NCI-H446 treated with DMSO at 0.1 percent for 48 hours (cell line): ENCODE measurements at regions not wholly inside any gene's neighbourhood (a gene's known extent, or its start where the extent isn't known, plus 50 kb on each side); places are given as distances from the start of the nearest gene placed in this dataset.
A peak's percentile ranks its signal among the peaks of the same experiment; 100 is the strongest.

Experiments
- DNase-seq: peaks from one replicate; lab custom pipeline; 2025; lab: John Stamatoyannopoulos, UW

GRCh38 chr20:63070771-63071540 lies 64.2 kb upstream of the BHLHE23 start:
- DNase-seq: no peak

GRCh38 chr20:63070301-63070625 lies 63.5 kb upstream of the BHLHE23 start:
- DNase-seq: no peak

- no peak for DNase-seq
Measured at GRCh38 chr20:63068711-63069367, 62.1 kb upstream of the BHLHE23 start.

- no peak for DNase-seq
Measured at GRCh38 chr20:63067721-63068560, 61.2 kb upstream of the BHLHE23 start.

- DNase-seq: no peak
Measured at GRCh38 chr20:63067266-63067635, 60.5 kb upstream of the BHLHE23 start.

GRCh38 chr20:63066506-63067265 lies 59.9 kb upstream of the BHLHE23 start:
- DNase-seq: no peak

- DNase-seq: no peak
Measured at GRCh38 chr20:63065911-63066310, 59.1 kb upstream of the BHLHE23 start.

- DNase-seq: no peak
Measured at GRCh38 chr20:63064745-63065711, 58.3 kb upstream of the BHLHE23 start.

GRCh38 chr20:63064310-63064709 lies 57.5 kb upstream of the BHLHE23 start:
- DNase-seq: no peak

GRCh38 chr20:63062188-63063140 lies 55.7 kb upstream of the BHLHE23 start:
- no peak for DNase-seq

GRCh38 chr20:63061771-63062100 lies 55.0 kb upstream of the BHLHE23 start:
- no peak for DNase-seq

- DNase-seq: no peak
Measured at GRCh38 chr20:63061051-63061770, 54.4 kb upstream of the BHLHE23 start.

- peak; percentile 81 for DNase-seq
Measured at GRCh38 chr20:63060057-63060991, 53.6 kb upstream of the BHLHE23 start.

GRCh38 chr20:63059684-63060056 lies 52.9 kb upstream of the BHLHE23 start:
- DNase-seq: no peak

GRCh38 chr20:63058696-63059335 lies 52.1 kb upstream of the BHLHE23 start:
- DNase-seq: no peak

GRCh38 chr20:63057171-63058117 lies 50.7 kb upstream of the BHLHE23 start:
- DNase-seq: no peak
